GM13976 (cell line): ENCODE measurements at regions not wholly inside any gene's neighbourhood (a gene's known extent, or its start where the extent isn't known, plus 50 kb on each side); places are given as distances from the start of the nearest gene placed in this dataset.

Source experiments
- DNase-seq: peaks from one replicate; pipeline ENCODE4 v3.0.0; 2012; ENCODE audit warnings: low spot score
- in situ Hi-C: fragments of 300-500 bp; cut with MboI; formaldehyde crosslinking; loops from one replicate; pipeline ENCODE4 v1.12.0; 2022; ENCODE audit warnings: low sequenced_read_pairs, mixed read lengths, inconsistent platforms; ENCODE audit not compliant: unreplicated experiment
- TF ChIP-seq, protein P1 (sequence below): IDR thresholded peaks from 2 replicates; pipeline ENCODE4 v1.5.1; 2012; ENCODE audit warnings: borderline replicate concordance, mild to moderate bottlenecking; ENCODE audit not compliant: insufficient read depth; ENCODE audit errors: extremely low read depth, missing control alignments, control extremely low read depth

DNA sequence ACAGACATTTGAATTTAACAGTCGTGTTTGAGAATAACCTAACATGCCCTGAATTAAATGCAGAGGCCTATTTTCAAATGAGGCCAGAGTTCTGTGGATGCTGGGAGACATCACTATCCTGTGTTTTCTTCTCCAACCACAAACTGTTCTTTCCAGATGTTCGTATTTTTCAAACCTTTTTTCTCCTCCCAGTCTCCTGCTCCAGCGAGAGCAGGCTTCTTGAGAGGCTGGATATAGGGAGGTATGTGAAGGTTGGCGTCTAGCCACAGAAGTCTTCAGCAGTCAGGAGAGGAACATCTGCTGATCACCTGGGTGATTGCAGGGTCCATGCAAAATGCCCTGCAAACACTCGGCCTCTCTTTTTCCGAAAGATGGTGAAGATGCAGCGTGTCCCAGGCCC lies 126.3 kb downstream of the C11orf91 start:
- TF ChIP-seq, protein P1, sequence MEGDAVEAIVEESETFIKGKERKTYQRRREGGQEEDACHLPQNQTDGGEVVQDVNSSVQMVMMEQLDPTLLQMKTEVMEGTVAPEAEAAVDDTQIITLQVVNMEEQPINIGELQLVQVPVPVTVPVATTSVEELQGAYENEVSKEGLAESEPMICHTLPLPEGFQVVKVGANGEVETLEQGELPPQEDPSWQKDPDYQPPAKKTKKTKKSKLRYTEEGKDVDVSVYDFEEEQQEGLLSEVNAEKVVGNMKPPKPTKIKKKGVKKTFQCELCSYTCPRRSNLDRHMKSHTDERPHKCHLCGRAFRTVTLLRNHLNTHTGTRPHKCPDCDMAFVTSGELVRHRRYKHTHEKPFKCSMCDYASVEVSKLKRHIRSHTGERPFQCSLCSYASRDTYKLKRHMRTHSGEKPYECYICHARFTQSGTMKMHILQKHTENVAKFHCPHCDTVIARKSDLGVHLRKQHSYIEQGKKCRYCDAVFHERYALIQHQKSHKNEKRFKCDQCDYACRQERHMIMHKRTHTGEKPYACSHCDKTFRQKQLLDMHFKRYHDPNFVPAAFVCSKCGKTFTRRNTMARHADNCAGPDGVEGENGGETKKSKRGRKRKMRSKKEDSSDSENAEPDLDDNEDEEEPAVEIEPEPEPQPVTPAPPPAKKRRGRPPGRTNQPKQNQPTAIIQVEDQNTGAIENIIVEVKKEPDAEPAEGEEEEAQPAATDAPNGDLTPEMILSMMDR, result no peak
- in situ Hi-C loops, result no loop called here
- DNase-seq, result no peak

DNA sequence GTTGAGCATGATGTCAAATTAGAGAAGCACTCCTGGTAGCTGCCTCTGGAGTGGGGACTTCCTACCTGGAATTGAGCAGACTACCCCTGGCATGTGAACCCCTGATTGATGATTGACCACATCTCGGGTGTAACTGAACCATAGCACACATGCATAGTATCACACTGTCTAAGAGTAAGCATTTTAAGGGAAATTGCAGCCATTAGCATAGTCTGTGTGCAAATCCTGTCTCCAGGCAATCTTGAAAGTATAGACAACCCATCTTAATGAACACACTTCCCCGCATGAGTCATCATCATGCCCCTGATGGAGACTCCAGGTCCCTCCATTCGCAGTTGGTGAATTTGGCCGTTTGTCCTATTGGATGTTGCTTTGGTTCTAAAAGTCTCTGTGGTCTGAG lies 131.3 kb downstream of the C11orf91 start:
- in situ Hi-C loops, result no loop called here
- TF ChIP-seq, protein P1, result no peak
- no peak for DNase-seq

DNA sequence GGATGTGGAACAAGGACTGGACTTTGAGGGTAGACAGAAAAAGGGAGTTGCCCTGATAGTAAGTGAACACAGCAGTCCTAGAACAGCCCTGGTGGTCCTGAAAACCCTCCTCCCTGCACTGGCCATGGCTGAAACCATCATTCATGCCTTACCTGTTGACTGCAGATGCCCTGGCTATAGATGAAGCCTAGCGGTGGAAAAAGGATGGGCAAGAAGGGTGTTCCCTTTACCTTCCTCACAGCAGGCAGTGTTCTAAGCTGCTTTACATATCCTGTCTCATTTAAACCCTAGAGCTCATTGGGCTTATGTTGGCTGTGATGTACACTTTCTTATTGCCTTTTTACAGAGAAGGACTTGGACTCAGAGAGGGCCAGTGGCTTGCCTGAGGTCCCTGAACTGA lies 133.6 kb downstream of the C11orf91 start:
- in situ Hi-C loops, result no loop called here

GRCh38 chr11:33564856-33565453 lies 135.7 kb downstream of the C11orf91 start:
- in situ Hi-C loops, result no loop called here

More for the DNA sequence above, 133.6 kb downstream of the C11orf91 start:
- TF ChIP-seq, protein P1, result no peak
- no peak for DNase-seq

DNA sequence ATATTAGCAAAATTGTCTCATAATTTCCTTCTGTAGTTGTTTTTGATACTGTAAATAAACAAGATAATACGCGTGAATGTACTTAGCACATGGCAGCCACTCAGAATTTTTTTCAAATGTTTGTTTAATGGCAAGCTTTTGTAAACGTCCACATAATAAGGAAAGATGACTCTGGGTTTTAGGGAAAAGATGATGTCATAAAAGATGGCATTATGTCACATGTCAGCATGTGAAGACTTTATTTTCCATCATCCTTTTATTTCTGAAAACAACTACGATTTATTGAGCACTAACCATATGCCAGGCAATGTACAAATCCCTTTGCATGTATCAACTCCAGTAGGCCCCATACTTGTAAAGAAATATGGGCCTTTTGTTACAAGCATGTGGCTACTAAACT lies 139.9 kb downstream of the C11orf91 start:
- TF ChIP-seq, protein P1, result no peak
- in situ Hi-C loops, result no loop called here
- no peak for DNase-seq

More at GRCh38 chr11:33564856-33565453, 135.7 kb downstream of the C11orf91 start:
- DNase-seq, result no peak
- TF ChIP-seq, protein P1, result no peak

- no peak for DNase-seq
- in situ Hi-C loops, result no loop called here
- TF ChIP-seq, protein P1, result no peak
Measured at GRCh38 chr11:33559567-33559966, 141.1 kb downstream of the C11orf91 start.
